GM21447 (cell line): ENCODE measurements at regions not wholly inside any gene's neighbourhood (a gene's known extent, or its start where the extent isn't known, plus 50 kb on each side); places are given as distances from the start of the nearest gene placed in this dataset.
"Not testable (repeated sequence)": the region's sequence is repeated elsewhere in the genome, so short reads cannot be mapped to it uniquely, and the experiment has no call there.

Source experiments
- ATAC-seq: cut with Tn5 transposase; IDR thresholded peaks from one replicate; pipeline ENCODE4 v1.9.1; 2021; ENCODE audit not compliant: unreplicated experiment

- no peak for ATAC-seq
Observed at GRCh38 chr11:41675205-41675604, 215.8 kb upstream of the LRRC4C start.

GRCh38 chr11:41713030-41713429, 253.6 kb upstream of the LRRC4C start:
- ATAC-seq, result no peak

GRCh38 chr11:41714101-41714500, 254.6 kb upstream of the LRRC4C start:
- no peak for ATAC-seq

DNA sequence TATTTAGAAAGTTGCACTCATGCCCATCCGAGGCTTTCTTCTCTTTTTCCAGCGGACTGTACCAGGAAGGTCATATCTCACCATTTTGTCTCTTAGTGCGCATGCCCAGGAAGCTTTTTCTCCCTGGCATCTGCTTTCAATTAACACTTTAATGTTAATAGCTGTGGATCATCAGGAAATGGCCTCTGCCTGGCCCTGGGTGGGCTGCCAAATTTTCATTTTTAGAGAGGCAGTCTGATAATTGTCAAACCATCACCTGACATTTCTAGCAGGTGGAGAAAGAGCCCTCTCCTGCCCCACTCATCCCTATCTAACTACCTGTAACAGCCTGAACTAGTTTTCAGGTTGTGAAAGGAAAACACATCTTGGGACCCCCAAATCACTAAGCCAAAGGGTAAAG, 257.4 kb upstream of the LRRC4C start:
- no peak for ATAC-seq

DNA sequence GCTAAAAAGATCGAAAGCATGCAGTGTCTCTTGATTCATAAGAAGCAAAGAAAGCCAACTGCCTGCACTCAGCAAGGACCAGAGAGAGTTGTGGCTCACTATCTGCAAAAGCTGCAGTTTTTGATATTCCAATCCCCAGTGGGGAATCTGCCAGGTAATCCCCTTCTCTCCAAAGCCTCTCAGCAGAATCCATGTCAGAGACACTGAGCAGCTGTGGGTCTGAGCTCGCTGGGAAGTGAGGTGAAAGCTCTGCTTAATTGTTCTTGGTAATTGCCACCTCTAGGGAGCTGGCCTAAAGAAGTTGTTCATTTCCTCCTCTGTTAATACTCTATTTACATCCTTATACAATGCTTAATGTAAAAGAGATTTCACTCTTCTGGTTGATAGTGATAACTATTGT, 261.3 kb upstream of the LRRC4C start:
- no peak for ATAC-seq

- ATAC-seq, result not testable (repeated sequence)
Observed at GRCh38 chr11:41728161-41728560, 268.7 kb upstream of the LRRC4C start.

DNA sequence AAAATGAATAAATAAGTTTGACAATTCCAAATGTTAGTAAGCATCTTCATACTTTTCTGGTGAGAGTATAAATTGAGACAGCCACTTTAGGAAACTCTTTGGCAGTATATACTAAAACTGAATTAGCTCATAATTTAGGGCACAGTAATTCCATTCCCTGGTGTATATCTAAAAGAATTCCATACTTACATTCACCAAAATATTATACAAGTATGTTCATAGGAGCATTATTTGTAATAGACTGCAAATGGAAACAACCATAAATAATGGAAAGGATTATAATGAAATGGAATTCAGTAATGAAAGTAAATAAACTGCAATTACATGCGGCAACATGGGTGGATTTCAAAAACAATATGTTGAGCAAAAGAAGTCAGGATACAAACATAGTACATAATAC, 315.8 kb upstream of the LRRC4C start:
- ATAC-seq, result no peak

DNA sequence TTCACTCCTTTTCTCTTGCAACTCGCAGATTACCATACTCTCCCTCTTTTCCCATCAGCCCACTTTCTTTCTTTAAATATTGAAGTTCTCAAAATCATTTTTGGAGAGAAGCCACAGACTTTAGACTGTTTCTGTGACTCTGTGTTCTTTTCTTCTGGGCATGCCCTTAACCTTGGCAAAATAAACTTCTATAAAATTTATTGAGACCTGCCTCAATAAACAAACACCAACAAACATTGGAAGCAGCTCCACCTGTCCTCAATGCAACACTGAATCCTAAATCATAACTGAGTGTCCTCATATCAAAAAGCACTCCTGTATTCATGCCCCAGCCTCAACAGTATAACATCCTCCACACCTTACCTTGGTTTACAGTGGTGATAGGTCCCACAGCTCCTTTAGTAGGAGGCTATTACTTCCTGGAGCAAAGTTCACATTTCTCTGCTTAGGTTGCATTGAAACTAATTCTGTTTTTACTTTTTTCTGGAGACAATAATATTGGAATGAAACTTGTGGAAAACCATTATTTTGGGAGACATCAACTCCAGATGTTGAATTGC, 320.0 kb upstream of the LRRC4C start:
- no peak for ATAC-seq

DNA sequence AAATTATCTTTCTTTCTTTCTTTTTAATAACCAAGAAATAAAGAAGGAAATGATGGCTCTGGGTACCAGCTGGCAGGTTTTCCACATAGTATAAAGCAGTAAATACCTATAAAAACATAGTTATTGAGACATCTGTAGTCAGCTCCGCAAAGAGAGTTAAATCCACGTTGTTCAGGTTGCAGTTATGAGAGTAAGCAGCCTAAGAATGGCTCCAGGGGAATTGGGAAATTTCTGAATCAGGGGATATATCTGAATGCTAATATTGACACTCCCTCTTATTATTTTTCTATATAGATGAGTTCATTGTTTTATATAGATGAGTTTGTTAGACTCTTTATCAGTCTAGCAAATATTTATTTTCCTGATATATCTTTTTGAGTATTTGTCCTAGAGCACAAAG, 322.0 kb upstream of the LRRC4C start:
- ATAC-seq, result no peak

- ATAC-seq, result no peak
Observed at GRCh38 chr11:41784513-41785335, 325.3 kb upstream of the LRRC4C start.

DNA sequence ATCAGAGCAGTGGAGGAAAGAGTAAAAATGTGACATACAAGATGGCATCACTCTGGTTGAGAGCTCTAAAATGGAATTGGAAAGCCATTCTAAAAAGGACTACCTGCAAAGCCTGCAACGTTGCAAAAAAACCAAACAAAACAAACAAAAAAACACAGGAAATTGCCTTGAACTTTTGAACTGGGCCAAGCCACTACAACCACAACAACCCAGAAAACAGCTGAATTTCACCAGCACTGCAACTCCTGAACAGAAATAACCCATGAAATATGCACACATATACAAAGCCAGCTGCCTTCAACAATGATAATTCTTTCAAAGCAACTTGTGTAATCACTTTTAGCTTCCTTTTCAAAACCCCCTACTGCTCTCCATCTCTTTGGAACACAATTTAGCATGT, 326.6 kb upstream of the LRRC4C start:
- no peak for ATAC-seq

GRCh38 chr11:41788177-41788576, 328.7 kb upstream of the LRRC4C start:
- no peak for ATAC-seq

- no peak for ATAC-seq
Observed at GRCh38 chr11:41789376-41789775, 329.9 kb upstream of the LRRC4C start.

DNA sequence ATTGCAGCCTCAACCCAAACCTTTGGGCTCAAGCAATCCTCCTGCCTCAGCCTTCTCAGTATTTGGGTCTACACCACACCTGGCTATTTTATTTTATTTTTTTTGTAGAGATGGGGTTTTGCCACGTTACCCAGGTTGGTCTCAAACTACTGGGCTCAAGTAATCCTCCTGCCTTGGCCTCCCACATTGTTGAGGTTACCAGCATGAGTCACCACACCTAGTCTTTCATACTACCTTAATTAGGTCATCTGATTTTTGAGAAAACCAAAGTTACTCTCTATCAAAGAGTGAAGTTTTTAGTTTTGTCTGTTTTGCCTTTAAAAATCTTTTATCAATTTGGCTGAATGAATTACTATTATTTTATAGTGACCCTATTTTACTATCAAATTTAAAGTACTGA, 335.6 kb upstream of the LRRC4C start:
- no peak for ATAC-seq

GRCh38 chr11:41799754-41800153, 340.3 kb upstream of the LRRC4C start:
- ATAC-seq, result no peak

- ATAC-seq, result no peak
Observed at GRCh38 chr11:41803895-41804294, 344.4 kb upstream of the LRRC4C start.

- ATAC-seq, result no peak
Observed at GRCh38 chr11:41816396-41816795, 356.9 kb upstream of the LRRC4C start.

- not testable (repeated sequence) for ATAC-seq
Observed at GRCh38 chr11:41824287-41824686, 364.8 kb upstream of the LRRC4C start.

- no peak for ATAC-seq
Observed at GRCh38 chr11:41826085-41826484, 366.6 kb upstream of the LRRC4C start.

- no peak for ATAC-seq
Observed at GRCh38 chr11:41836431-41836830, 377.0 kb upstream of the LRRC4C start.

- ATAC-seq, result no peak
Observed at GRCh38 chr11:41842673-41843072, 383.2 kb upstream of the LRRC4C start.

DNA sequence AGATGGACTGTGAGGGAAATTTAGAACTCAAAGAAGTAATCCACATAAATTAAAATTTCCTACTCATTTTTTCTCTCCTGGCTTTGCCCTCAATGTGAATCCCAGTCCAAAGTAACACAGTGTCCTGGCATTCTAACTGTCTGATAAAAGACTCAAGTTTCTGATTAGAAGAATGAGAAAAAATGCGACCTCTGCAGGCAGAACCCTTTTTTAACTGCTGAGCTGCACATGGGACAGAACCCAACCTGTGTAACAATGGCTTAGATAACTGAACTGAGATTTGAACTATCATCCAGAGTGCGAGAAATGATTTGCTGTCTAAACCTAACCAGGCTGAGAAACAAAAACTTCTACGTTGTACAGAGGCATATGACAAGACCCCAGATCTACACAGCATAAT, 385.6 kb upstream of the LRRC4C start:
- no peak for ATAC-seq

- ATAC-seq, result no peak
Observed at GRCh38 chr11:41848349-41848748, 388.9 kb upstream of the LRRC4C start.
